OCI-LY3 (cell line): ENCODE measurements at regions not wholly inside any gene's neighbourhood (a gene's known extent, or its start where the extent isn't known, plus 50 kb on each side); places are given as distances from the start of the nearest gene placed in this dataset.

Experiments used
- H2AFZ ChIP-seq: fragments of 200-600, 300-600 bp; shearing (Covaris generic); 2 replicates; pipeline ENCODE4 v1.6.0; 2014; ENCODE audit warnings: antibody characterized with exemption, low read depth, low read length
- H3K27ac ChIP-seq: fragments of 200-600, 300-600 bp; sonication (generic); 2 replicates; pipeline ENCODE4 v1.5.1; 2014; ENCODE audit warnings: mild to moderate bottlenecking, low read length, moderate library complexity, mixed read lengths
- H3K27me3 ChIP-seq: fragments of 200-600, 300-600 bp; sonication (generic); 2 replicates; pipeline ENCODE4 v1.6.1; 2014; ENCODE audit warnings: low read depth, low read length, mixed read lengths
- H3K36me3 ChIP-seq: fragments of 200-600, 300-600 bp; sonication (generic); replicated peaks from 2 replicates; pipeline ENCODE3; 2014; ENCODE audit warnings: low read depth, low read length, mixed read lengths
- H3K4me1 ChIP-seq: fragments of 300-600, 200-600 bp; sonication (generic); 2 replicates; pipeline ENCODE4 v1.6.1; 2014; ENCODE audit warnings: low read length, mixed read lengths
- H3K4me2 ChIP-seq: fragments of 200-600, 300-600 bp; sonication (generic); 2 replicates; pipeline ENCODE4 v1.6.1; 2014; ENCODE audit warnings: low read length, mixed read lengths
- H3K4me3 ChIP-seq: fragments of 300-600, 200-600 bp; sonication (generic); 2 replicates; pipeline ENCODE4 v1.5.1; 2014; ENCODE audit warnings: antibody characterized with exemption, mild to moderate bottlenecking, low read length, moderate library complexity
- H3K79me2 ChIP-seq: fragments of 300-600, 200-600 bp; shearing (Covaris generic); 2 replicates; pipeline ENCODE4 v1.6.1; 2014; ENCODE audit warnings: mild to moderate bottlenecking, low read length, mixed read lengths
- H3K9ac ChIP-seq: fragments of 300-600, 200-600 bp; shearing (Covaris generic); 2 replicates; pipeline ENCODE4 v1.6.0; 2014; ENCODE audit warnings: mild to moderate bottlenecking, low read length, moderate library complexity
- H3K9me3 ChIP-seq: fragments of 200-600, 300-600 bp; shearing (Covaris generic); 2 replicates; pipeline ENCODE4 v1.6.1; 2014; ENCODE audit warnings: low read length, mixed read lengths; ENCODE audit not compliant: insufficient read depth
- H4K20me1 ChIP-seq: fragments of 200-600, 300-600 bp; sonication (generic); 2 replicates; pipeline ENCODE4 v1.6.1; 2016; ENCODE audit warnings: low read length, mixed read lengths; ENCODE audit not compliant: insufficient read depth
- EZH2phosphoT487 ChIP-seq: fragments of 200-600 bp; shearing (Covaris generic); IDR thresholded peaks from 2 replicates; pipeline ENCODE4 v1.6.1; 2018; ENCODE audit warnings: antibody characterized with exemption, mixed run types, low read depth
- TF ChIP-seq, protein P1 (sequence below): fragments of 200-600, 300-600 bp; sonication (generic); IDR thresholded peaks from 2 replicates; pipeline ENCODE4 v1.5.1; 2014; ENCODE audit warnings: antibody characterized with exemption, low read length, low read depth

- TF ChIP-seq, protein P1, sequence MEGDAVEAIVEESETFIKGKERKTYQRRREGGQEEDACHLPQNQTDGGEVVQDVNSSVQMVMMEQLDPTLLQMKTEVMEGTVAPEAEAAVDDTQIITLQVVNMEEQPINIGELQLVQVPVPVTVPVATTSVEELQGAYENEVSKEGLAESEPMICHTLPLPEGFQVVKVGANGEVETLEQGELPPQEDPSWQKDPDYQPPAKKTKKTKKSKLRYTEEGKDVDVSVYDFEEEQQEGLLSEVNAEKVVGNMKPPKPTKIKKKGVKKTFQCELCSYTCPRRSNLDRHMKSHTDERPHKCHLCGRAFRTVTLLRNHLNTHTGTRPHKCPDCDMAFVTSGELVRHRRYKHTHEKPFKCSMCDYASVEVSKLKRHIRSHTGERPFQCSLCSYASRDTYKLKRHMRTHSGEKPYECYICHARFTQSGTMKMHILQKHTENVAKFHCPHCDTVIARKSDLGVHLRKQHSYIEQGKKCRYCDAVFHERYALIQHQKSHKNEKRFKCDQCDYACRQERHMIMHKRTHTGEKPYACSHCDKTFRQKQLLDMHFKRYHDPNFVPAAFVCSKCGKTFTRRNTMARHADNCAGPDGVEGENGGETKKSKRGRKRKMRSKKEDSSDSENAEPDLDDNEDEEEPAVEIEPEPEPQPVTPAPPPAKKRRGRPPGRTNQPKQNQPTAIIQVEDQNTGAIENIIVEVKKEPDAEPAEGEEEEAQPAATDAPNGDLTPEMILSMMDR: no peak
- no peak for TF ChIP-seq EZH2phosphoT487
These were observed 189.7 kb upstream of the MTNR1B start for GRCh38 chr11:92779746-92780145.

GRCh38 chr11:92781151-92781550 is 188.3 kb upstream of the MTNR1B start:
- no peaks in the 10 kb centered on the region for H3K79me2 ChIP-seq
- H3K9ac ChIP-seq: no peak overlapping the region
- no peak for TF ChIP-seq EZH2phosphoT487
- TF ChIP-seq, protein P1: no peak
- no peak overlapping the region for H3K27ac ChIP-seq
- H3K9me3 ChIP-seq: no peaks in the 10 kb centered on the region
- H3K4me3 ChIP-seq: no peak overlapping the region
- no peak overlapping the region for H3K4me2 ChIP-seq
- H3K4me1 ChIP-seq: no peaks in the 10 kb centered on the region
- H3K36me3 ChIP-seq: no peaks in the 10 kb centered on the region
- H3K27me3 ChIP-seq: peaks cover 8% of the 10 kb centered on the region
- no peaks in the 10 kb centered on the region for H4K20me1 ChIP-seq
- no peak overlapping the region for H2AFZ ChIP-seq

More at GRCh38 chr11:92779746-92780145, 189.7 kb upstream of the MTNR1B start:
- no peaks in the 10 kb centered on the region for H3K36me3 ChIP-seq
- H3K4me1 ChIP-seq: peaks cover 10% of the 10 kb centered on the region
- no peak overlapping the region for H3K4me2 ChIP-seq
- H4K20me1 ChIP-seq: no peaks in the 10 kb centered on the region
- no peak overlapping the region for H3K9ac ChIP-seq
- no peak overlapping the region for H2AFZ ChIP-seq
- H3K27me3 ChIP-seq: peaks cover 5% of the 10 kb centered on the region
- H3K4me3 ChIP-seq: no peak overlapping the region
- no peaks in the 10 kb centered on the region for H3K9me3 ChIP-seq
- no peak overlapping the region for H3K27ac ChIP-seq
- H3K79me2 ChIP-seq: no peaks in the 10 kb centered on the region

- TF ChIP-seq EZH2phosphoT487: no peak
- TF ChIP-seq, protein P1: no peak
- H3K9me3 ChIP-seq: no peaks in the 10 kb centered on the region
- no peaks in the 10 kb centered on the region for H3K79me2 ChIP-seq
- no peak overlapping the region for H3K9ac ChIP-seq
- no peaks in the 10 kb centered on the region for H4K20me1 ChIP-seq
- H3K27me3 ChIP-seq: peaks cover 8% of the 10 kb centered on the region
- H2AFZ ChIP-seq: no peak overlapping the region
- H3K4me1 ChIP-seq: no peaks in the 10 kb centered on the region
- no peak overlapping the region for H3K27ac ChIP-seq
- no peak overlapping the region for H3K4me2 ChIP-seq
- H3K36me3 ChIP-seq: no peaks in the 10 kb centered on the region
- no peak overlapping the region for H3K4me3 ChIP-seq
These were observed 186.6 kb upstream of the MTNR1B start for GRCh38 chr11:92782806-92783205.

- H3K27ac ChIP-seq: no peak overlapping the region
- peaks cover 8% of the 10 kb centered on the region for H3K27me3 ChIP-seq
- no peak overlapping the region for H3K9ac ChIP-seq
- no peaks in the 10 kb centered on the region for H3K36me3 ChIP-seq
- no peaks in the 10 kb centered on the region for H3K9me3 ChIP-seq
- H3K4me1 ChIP-seq: no peaks in the 10 kb centered on the region
- no peaks in the 10 kb centered on the region for H4K20me1 ChIP-seq
- H3K4me3 ChIP-seq: no peak overlapping the region
- no peak overlapping the region for H3K4me2 ChIP-seq
- TF ChIP-seq, protein P1: no peak
- TF ChIP-seq EZH2phosphoT487: no peak
- no peaks in the 10 kb centered on the region for H3K79me2 ChIP-seq
- no peak overlapping the region for H2AFZ ChIP-seq
These were observed 185.1 kb upstream of the MTNR1B start for GRCh38 chr11:92784331-92784730.
